ENCODE measurements at regions not wholly inside any gene's neighbourhood (a gene's known extent, or its start where the extent isn't known, plus 50 kb on each side); places are given as distances from the start of the nearest gene placed in this dataset.

DNA sequence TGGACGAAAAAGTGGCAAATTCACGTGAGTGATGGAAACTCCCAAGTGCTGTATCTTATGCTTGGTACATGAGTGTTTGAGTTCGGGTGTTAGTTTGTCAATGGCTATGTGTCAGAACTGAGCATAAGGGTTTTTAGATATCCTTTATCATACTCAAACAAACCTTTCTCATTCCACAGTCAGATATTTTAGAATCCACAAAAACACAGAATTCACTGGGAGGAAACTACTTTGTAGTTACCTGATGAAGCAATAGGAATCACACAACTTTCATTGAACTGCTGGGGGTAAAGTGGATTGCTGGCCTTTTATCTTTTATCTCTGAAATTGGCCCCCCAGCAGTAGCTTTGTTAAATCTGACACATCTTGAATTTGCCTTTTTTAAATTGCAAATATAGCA is 64.0 kb downstream of the DKK1 start:
- TF ChIP-seq CTCF (IDR thresholded peaks at IDR 0.05; ENCODE audit: low read depth, low read length, missing input control) (no peak), REST (IDR thresholded peaks at IDR 0.05) (no peak), ZBTB33 (IDR thresholded peaks at IDR 0.05) (no peak), SP1 (IDR thresholded peaks at IDR 0.05) (no peak), YY1 (IDR thresholded peaks at IDR 0.05) (no peak)
